ENCODE measurements at regions not wholly inside any gene's neighbourhood (a gene's known extent, or its start where the extent isn't known, plus 50 kb on each side); places are given as distances from the start of the nearest gene placed in this dataset.

DNA sequence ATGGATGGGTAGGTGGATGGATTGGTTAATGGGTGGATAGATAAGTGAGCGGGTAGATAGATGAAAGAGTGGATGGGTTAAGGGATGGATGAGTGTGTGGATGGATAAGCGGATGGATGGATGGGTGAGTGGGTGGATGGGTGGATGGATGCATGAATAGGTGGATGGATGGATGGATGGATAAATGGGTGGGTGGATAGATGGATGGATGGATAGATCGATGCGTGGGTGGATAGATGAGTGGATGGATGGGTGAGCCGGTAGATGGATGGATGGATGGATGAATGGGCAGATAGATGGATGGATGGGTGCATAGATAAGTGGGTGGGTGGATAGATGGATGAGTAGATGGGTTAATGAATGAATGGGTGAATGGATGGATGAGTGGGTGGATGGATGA, 90.9 kb downstream of the CPZ start:
- H3K27me3 ChIP-seq (replicated peaks in 1 of 4; ENCODE audit: control insufficient read depth in 3 of 4, extremely low read depth in 1 of 4, insufficient read depth in 3 of 4, low read length in 3 of 4) = peaks cover 0 to 12% (median 7%) of the 10 kb centered on the region in 4 experiments; a peak in 5 of 7 replicates
- H2BK120ac ChIP-seq (replicated peaks; ENCODE audit: low read depth, low read length) = no peak overlapping the region
- no peaks in the 10 kb centered on the region for H3K79me2 ChIP-seq (ENCODE audit: control insufficient read depth in 1 of 2, insufficient read depth in 2 of 2, low read length in 2 of 2)
- no peak for FAIRE-seq
- no peak overlapping the region for H3K4ac ChIP-seq (replicated peaks; ENCODE audit: insufficient read length, low read depth, low read length)
- H3K36me3 ChIP-seq (ENCODE audit: control insufficient read depth in 2 of 4, insufficient read depth in 4 of 4, low read length in 3 of 4) = no peaks in the 10 kb centered on the region
- no peak overlapping the region for H3K18ac ChIP-seq (ENCODE audit: extremely low read depth, low read length)
- no peak overlapping the region for H2BK5ac ChIP-seq (ENCODE audit: low read depth, low read length)
- H3K27ac ChIP-seq (ENCODE audit: low read depth, low read length) = no peak overlapping the region
- H2AK5ac ChIP-seq (ENCODE audit: low read depth, low read length) = no peak overlapping the region
- no peak for TF ChIP-seq POU5F1 (IDR thresholded peaks at IDR 0.05; ENCODE audit: low read depth, low read length)
- H2AFZ ChIP-seq (ENCODE audit: low read length) = no peak overlapping the region
- H4K91ac ChIP-seq (replicated peaks; ENCODE audit: insufficient read length, low read length) = no peak overlapping the region
- peaks cover 0 to 3% (median under 1%) of the 10 kb centered on the region in 4 experiments; a peak in 2 of 7 replicates for H3K4me1 ChIP-seq (replicated peaks in 1 of 4; ENCODE audit: control insufficient read depth in 3 of 4, insufficient read depth in 4 of 4, low read length in 3 of 4)
- H3K56ac ChIP-seq (replicated peaks; ENCODE audit: insufficient read length, low read depth, low read length) = peak overlapping the region; percentile 43
- no peak overlapping the region for H2BK15ac ChIP-seq (ENCODE audit: low read length)
- POLR2A ChIA-PET (ENCODE audit: partially characterized antibody) = no interaction called here
- H3K79me1 ChIP-seq (ENCODE audit: low read depth, low read length) = no peaks in the 10 kb centered on the region
- peaks cover 15% of the 10 kb centered on the region; the same call in 1 of the 2 replicates for H3K23me2 ChIP-seq (ENCODE audit: low read depth, low read length)
- no peak for DNase-seq (ENCODE audit: low read depth in 1 of 2, low spot score in 2 of 2)
- H4K8ac ChIP-seq (ENCODE audit: extremely low read depth, insufficient read depth, low read length) = no peak overlapping the region
- WGBS, 2 experiments (ENCODE audit: extremely low coverage in 1 of 2, insufficient coverage in 1 of 2, insufficient read length in 1 of 2, insufficient replicate concordance in 2 of 2, low coverage in 1 of 2, low lambda C conversion rate in 2 of 2, missing lambda C conversion rate in 1 of 2) = 92 to 100% methylated on average over 2 to 5 of the region's 5 CpGs
- CTCF ChIA-PET (ENCODE audit: partially characterized antibody) = no interaction called here
- H3K14ac ChIP-seq (ENCODE audit: insufficient read length) = no peak overlapping the region
- no peak overlapping the region for H2BK12ac ChIP-seq (ENCODE audit: low read depth, low read length)
- H3K4me2 ChIP-seq (ENCODE audit: insufficient read depth in 1 of 2, low read depth in 2 of 2, low read length in 2 of 2) = no peak overlapping the region
- H3K4me3 ChIP-seq (ENCODE audit: extremely low read depth in 1 of 4, insufficient read depth in 2 of 4, low read depth in 3 of 4, low read length in 4 of 4) = no peak overlapping the region
- H3K9me3 ChIP-seq (ENCODE audit: insufficient read depth in 2 of 2, low read depth in 1 of 2, low read length in 1 of 2) = no peaks in the 10 kb centered on the region
- no peak overlapping the region for H2BK20ac ChIP-seq (ENCODE audit: low read length)
- H4K5ac ChIP-seq (ENCODE audit: insufficient read length, low read depth, low read length) = no peak overlapping the region
- H3K9ac ChIP-seq (replicated peaks in 1 of 4; ENCODE audit: extremely low read depth in 1 of 4, low read depth in 3 of 4, low read length in 3 of 4) = no peak overlapping the region
- peaks cover 0 to 10% of the 10 kb centered on the region in 2 experiments for H4K20me1 ChIP-seq (replicated peaks in 1 of 2; ENCODE audit: control insufficient read depth in 1 of 2, insufficient read depth in 2 of 2, low read length in 2 of 2)
- no peak overlapping the region for H3K23ac ChIP-seq (ENCODE audit: insufficient read length)

Measured in H1 (cell line).